CD14-positive monocyte (primary cell): ENCODE measurements at regions not wholly inside any gene's neighbourhood (a gene's known extent, or its start where the extent isn't known, plus 50 kb on each side); places are given as distances from the start of the nearest gene placed in this dataset.

Experiments used
- DNase-seq, 3 donors: peaks; one replicate each; pipeline ENCODE4 v3.0.0-alpha.2; 2011 to 2022
- H2AFZ ChIP-seq: 2 replicates; pipeline ENCODE4 v1.6.0; 2012; ENCODE audit warnings: mild to moderate bottlenecking, low read depth, low read length, inconsistent platforms; ENCODE audit not compliant: insufficient read depth, poor library complexity, severe bottlenecking
- H3K27ac ChIP-seq, 2 donors: 1 replicate in 1 of 2; 2 replicates in 1 of 2; pipeline ENCODE4 v1.5.1; 2012 to 2013; ENCODE audit warnings: low read length in 2 of 2, control low read depth in 1 of 2, inconsistent platforms in 1 of 2, low read depth in 1 of 2, mild to moderate bottlenecking in 1 of 2
- H3K27me3 ChIP-seq, 2 donors: one replicate each; pipeline versions ENCODE4 v1.6.0 to v1.6.1; 2011 to 2013; ENCODE audit warnings: low read length in 2 of 2; ENCODE audit not compliant: control insufficient read depth in 2 of 2, insufficient read depth in 2 of 2
- H3K36me3 ChIP-seq, 2 donors: replicated peaks in 1 of 2; 1 replicate in 1 of 2; 2 replicates in 1 of 2; pipeline versions ENCODE4 v1.5.1 to v1.6.1; 2012 to 2013; ENCODE audit warnings: low read length in 2 of 2, control low read depth in 1 of 2, inconsistent platforms in 1 of 2, mild to moderate bottlenecking in 1 of 2; ENCODE audit not compliant: insufficient read depth in 2 of 2, control insufficient read depth in 1 of 2
- H3K4me1 ChIP-seq, 2 donors: 1 replicate in 1 of 2; 2 replicates in 1 of 2; pipeline versions ENCODE4 v1.5.1 to v1.6.1; 2012 to 2013; ENCODE audit warnings: low read length in 2 of 2, control low read depth in 1 of 2, inconsistent platforms in 1 of 2, mild to moderate bottlenecking in 1 of 2, moderate library complexity in 1 of 2; ENCODE audit not compliant: insufficient read depth in 2 of 2, control insufficient read depth in 1 of 2
- H3K4me2 ChIP-seq: replicated peaks from 2 replicates; pipeline ENCODE3; 2012; ENCODE audit warnings: low read length, moderate library complexity, mild to moderate bottlenecking; ENCODE audit not compliant: poor library complexity, severe bottlenecking; ENCODE audit errors: extremely low read depth
- H3K4me3 ChIP-seq, 3 experiments: fragments of 200-600 bp in 1 of 3; sonication (generic) in 1 of 3; replicated peaks in 1 of 3; 1 replicate in 2 of 3; 2 replicates in 1 of 3; pipeline ENCODE4 v1.5.1; 2011 to 2013; ENCODE audit warnings: low read length in 3 of 3, mild to moderate bottlenecking in 3 of 3, control low read depth in 2 of 3, low read depth in 2 of 3, inconsistent platforms in 1 of 3, moderate library complexity in 1 of 3
- H3K79me2 ChIP-seq: 2 replicates; pipeline ENCODE4 v1.6.0; 2012; ENCODE audit warnings: mild to moderate bottlenecking, control low read depth, inconsistent platforms, low read length, moderate library complexity; ENCODE audit not compliant: insufficient read depth
- H3K9ac ChIP-seq: 2 replicates; pipeline ENCODE4 v1.6.0; 2017; ENCODE audit warnings: low read length, mild to moderate bottlenecking; ENCODE audit not compliant: insufficient read depth, poor library complexity, severe bottlenecking
- H3K9me3 ChIP-seq, 2 donors: replicated peaks in 1 of 2; 1 replicate in 1 of 2; 2 replicates in 1 of 2; pipeline versions ENCODE4 v1.5.1 to v1.6.1; 2012 to 2013; ENCODE audit warnings: low read length in 2 of 2, control low read depth in 1 of 2; ENCODE audit not compliant: control insufficient read depth in 1 of 2, insufficient read depth in 1 of 2
- H4K20me1 ChIP-seq: 2 replicates; pipeline ENCODE4 v1.6.0; 2012; ENCODE audit warnings: mild to moderate bottlenecking, low read length, control low read depth, moderate library complexity; ENCODE audit not compliant: insufficient read depth
- H3K27ac Mint-ChIP-seq, 7 donors: one replicate each; pipeline ENCODE4 v1.8.0; 2020; ENCODE audit warnings: mild to moderate bottlenecking in 7 of 7, mixed read lengths in 7 of 7, moderate library complexity in 6 of 7, inconsistent platforms in 2 of 7
- H3K27me3 Mint-ChIP-seq, 3 donors: one replicate each; pipeline ENCODE4 v1.8.0; 2021 to 2022; ENCODE audit warnings: low read depth in 3 of 3, mild to moderate bottlenecking in 3 of 3, mixed read lengths in 3 of 3, moderate library complexity in 3 of 3, inconsistent platforms in 1 of 3
- H3K36me3 Mint-ChIP-seq, 2 donors: one replicate each; pipeline ENCODE4 v1.8.0; 2020; ENCODE audit warnings: mixed read lengths in 2 of 2, inconsistent platforms in 1 of 2, mild to moderate bottlenecking in 1 of 2
- H3K4me1 Mint-ChIP-seq: one replicate; pipeline ENCODE4 v1.8.0; 2020; ENCODE audit warnings: mild to moderate bottlenecking, mixed read lengths
- H3K4me3 Mint-ChIP-seq, 2 donors: one replicate each; pipeline ENCODE4 v1.8.0; 2020; ENCODE audit warnings: mild to moderate bottlenecking in 2 of 2, mixed read lengths in 2 of 2, moderate library complexity in 1 of 2
- H3K9me3 Mint-ChIP-seq, 7 donors: one replicate each; pipeline ENCODE4 v1.8.0; 2020 to 2022; ENCODE audit warnings: mixed read lengths in 7 of 7, mild to moderate bottlenecking in 6 of 7, moderate library complexity in 6 of 7, inconsistent platforms in 2 of 7
- CTCF ChIP-seq: fragments of 200-600 bp; IDR thresholded peaks from one replicate; pipeline ENCODE4 v1.8.0; 2022; ENCODE audit warnings: antibody characterized with exemption, mild to moderate bottlenecking
- WGBS: methylation state at CpG from one replicate; pipeline ENCODE4 v1.1.5; 2013; ENCODE audit warnings: missing lambda C conversion rate; ENCODE audit not compliant: insufficient coverage; 5-methylcytosine and 5-hydroxymethylcytosine counted together
- intact Hi-C, 2 donors: fragments of 100-400 bp; cut with micrococcal nuclease; formaldehyde crosslinking; loops; one replicate each; pipeline versions ENCODE4 v1.15.0 to v1.15.1; 2023

- no peaks in the 10 kb centered on the region for H3K4me1 ChIP-seq
- Mint-ChIP-seq H3K9me3 (no peaks in the 10 kb centered on the region), H3K4me3 (no peak overlapping the region), H3K36me3 (no peaks in the 10 kb centered on the region), H3K4me1 (peaks cover 5% of the 10 kb centered on the region), H3K27me3 (peaks cover 0 to under 1% (median under 1%) of the 10 kb centered on the region in 3 donors), H3K27ac (no peak overlapping the region)
- WGBS = 75% methylated on average over 2 of the region's 7 CpGs
- no peak overlapping the region for H2AFZ ChIP-seq
- intact Hi-C loops = no loop called here
- H3K27me3 ChIP-seq = no peaks in the 10 kb centered on the region
- H3K4me3 ChIP-seq = no peak overlapping the region
- H3K9me3 ChIP-seq = no peaks in the 10 kb centered on the region
- H3K79me2 ChIP-seq = no peaks in the 10 kb centered on the region
- H4K20me1 ChIP-seq = no peaks in the 10 kb centered on the region
- H3K27ac ChIP-seq = no peak overlapping the region
- no peak for DNase-seq
- H3K4me2 ChIP-seq = no peak overlapping the region
- no peaks in the 10 kb centered on the region for H3K36me3 ChIP-seq
- no peak for TF ChIP-seq CTCF
- no peak overlapping the region for H3K9ac ChIP-seq
Observed at GRCh38 chr11:111000400-111001080, 245.0 kb upstream of the POU2AF2 start.

- intact Hi-C loops = loop anchor here in 1 of 2 donors (10.0 kb wide), 1 partner anchor 182 kb away; no protein-coding TSS in a partner anchor
- no peak for TF ChIP-seq CTCF
Observed at GRCh38 chr11:110992481-110992880, 253.0 kb upstream of the POU2AF2 start.

More at GRCh38 chr11:110992481-110992880, 253.0 kb upstream of the POU2AF2 start:
- H3K9ac ChIP-seq = no peak overlapping the region
- Mint-ChIP-seq H3K9me3 (no peaks in the 10 kb centered on the region), H3K36me3 (no peaks in the 10 kb centered on the region), H3K4me1 (peaks cover 25% of the 10 kb centered on the region), H3K27ac (no peak overlapping the region), H3K27me3 (peaks cover 0 to 5% (median 1%) of the 10 kb centered on the region in 3 donors), H3K4me3 (no peak overlapping the region)
- H3K4me1 ChIP-seq = peaks cover 24 to 25% of the 10 kb centered on the region in 2 donors
- H3K9me3 ChIP-seq = no peaks in the 10 kb centered on the region
- H3K4me2 ChIP-seq = no peak overlapping the region
- DNase-seq = no peak
- no peak overlapping the region for H3K27ac ChIP-seq
- no peaks in the 10 kb centered on the region for H3K36me3 ChIP-seq
- no peaks in the 10 kb centered on the region for H4K20me1 ChIP-seq
- WGBS = 100% methylated on average over 1 of the region's 1 CpG
- no peak overlapping the region for H2AFZ ChIP-seq
- no peaks in the 10 kb centered on the region for H3K79me2 ChIP-seq
- no peak overlapping the region for H3K4me3 ChIP-seq
- H3K27me3 ChIP-seq = no peaks in the 10 kb centered on the region
